ENCODE measurements at regions not wholly inside any gene's neighbourhood (a gene's known extent, or its start where the extent isn't known, plus 50 kb on each side); places are given as distances from the start of the nearest gene placed in this dataset.
A peak's percentile ranks its signal among the peaks of the same experiment; 100 is the strongest.
"Not testable (repeated sequence)": the region's sequence is repeated elsewhere in the genome, so short reads cannot be mapped to it uniquely, and the experiment has no call there.

GRCh38 chr4:164304861-164305260, 449.1 kb upstream of the SMIM31 start:
- no peak for DNase-seq

GRCh38 chr4:164307262-164307661, 446.7 kb upstream of the SMIM31 start:
- DNase-seq: no peak

- no peak for DNase-seq
Observed at GRCh38 chr4:164312671-164313070, 441.3 kb upstream of the SMIM31 start.

GRCh38 chr4:164313853-164314252, 440.1 kb upstream of the SMIM31 start:
- no peak for DNase-seq

- no peak for DNase-seq
Observed at GRCh38 chr4:164318350-164318749, 435.6 kb upstream of the SMIM31 start.

GRCh38 chr4:164319688-164320087, 434.2 kb upstream of the SMIM31 start:
- DNase-seq: no peak

- no peak for DNase-seq
Observed at GRCh38 chr4:164320847-164321246, 433.1 kb upstream of the SMIM31 start.

- no peak for DNase-seq
Observed at GRCh38 chr4:164326056-164326455, 427.9 kb upstream of the SMIM31 start.

- no peak for DNase-seq
Observed at GRCh38 chr4:164337219-164337944, 416.5 kb upstream of the SMIM31 start.

- DNase-seq: no peak
Observed at GRCh38 chr4:164343472-164343976, 410.4 kb upstream of the SMIM31 start.

GRCh38 chr4:164345756-164346155, 408.2 kb upstream of the SMIM31 start:
- DNase-seq: no peak

GRCh38 chr4:164350061-164350460, 403.9 kb upstream of the SMIM31 start:
- no peak for DNase-seq

- not testable (repeated sequence) for DNase-seq
Observed at GRCh38 chr4:164350716-164351115, 403.2 kb upstream of the SMIM31 start.

- no peak for DNase-seq
Observed at GRCh38 chr4:164357957-164358356, 396.0 kb upstream of the SMIM31 start.

GRCh38 chr4:164358400-164358799, 395.5 kb upstream of the SMIM31 start:
- no peak for DNase-seq

GRCh38 chr4:164359881-164360280, 394.1 kb upstream of the SMIM31 start:
- no peak for DNase-seq

GRCh38 chr4:164368894-164369293, 385.0 kb upstream of the SMIM31 start:
- no peak for DNase-seq

GRCh38 chr4:164373021-164373420, 380.9 kb upstream of the SMIM31 start:
- no peak for DNase-seq

GRCh38 chr4:164377277-164377676, 376.7 kb upstream of the SMIM31 start:
- no peak for DNase-seq

- no peak for DNase-seq
Observed at GRCh38 chr4:164378361-164378760, 375.6 kb upstream of the SMIM31 start.

- DNase-seq: no peak
Observed at GRCh38 chr4:164379694-164380093, 374.2 kb upstream of the SMIM31 start.

GRCh38 chr4:164381859-164382258, 372.1 kb upstream of the SMIM31 start:
- no peak for DNase-seq

- DNase-seq: peak in 2 of 56 donors; percentile 6 to 87
Observed at GRCh38 chr4:164383058-164383357, 370.9 kb upstream of the SMIM31 start.
